Mammary epithelial cell (primary cell): ENCODE measurements at regions not wholly inside any gene's neighbourhood (a gene's known extent, or its start where the extent isn't known, plus 50 kb on each side); places are given as distances from the start of the nearest gene placed in this dataset.

Source experiments
- CTCF ChIP-seq, 2 donors: IDR thresholded peaks in 1 of 2; conservative IDR thresholded peaks in 1 of 2; 2 replicates each; pipeline ENCODE4 v1.5.1; 2011 to 2012; ENCODE audit warnings: inconsistent platforms in 2 of 2, low read length in 2 of 2, mild to moderate bottlenecking in 2 of 2, control low read depth in 1 of 2, low read depth in 1 of 2; ENCODE audit not compliant: insufficient read depth in 1 of 2; ENCODE audit errors: extremely low read depth in 1 of 2
- EZH2 ChIP-seq: IDR thresholded peaks from 2 replicates; pipeline ENCODE4 v1.6.1; 2012; ENCODE audit warnings: low read length, inconsistent platforms, borderline replicate concordance

- TF ChIP-seq CTCF (conservative IDR thresholded peaks at IDR 0.05 in 1 of 2, IDR thresholded peaks at IDR 0.05 in 1 of 2; ENCODE audit: extremely low read depth in 1 of 2, insufficient read depth in 1 of 2, low read depth in 1 of 2, low read length in 2 of 2), result no peak
- TF ChIP-seq EZH2, result no peak
These were observed 291.3 kb upstream of the CRY1 start for GRCh38 chr12:107384645-107385044.
